Hindlimb muscle (tissue), 1 donor: ENCODE measurements at regions not wholly inside any gene's neighbourhood (a gene's known extent, or its start where the extent isn't known, plus 50 kb on each side); places are given as distances from the start of the nearest gene placed in this dataset.

Source experiments
- DNase-seq: peaks from one replicate; pipeline ENCODE4 v3.0.0-alpha.2; 2013

DNA sequence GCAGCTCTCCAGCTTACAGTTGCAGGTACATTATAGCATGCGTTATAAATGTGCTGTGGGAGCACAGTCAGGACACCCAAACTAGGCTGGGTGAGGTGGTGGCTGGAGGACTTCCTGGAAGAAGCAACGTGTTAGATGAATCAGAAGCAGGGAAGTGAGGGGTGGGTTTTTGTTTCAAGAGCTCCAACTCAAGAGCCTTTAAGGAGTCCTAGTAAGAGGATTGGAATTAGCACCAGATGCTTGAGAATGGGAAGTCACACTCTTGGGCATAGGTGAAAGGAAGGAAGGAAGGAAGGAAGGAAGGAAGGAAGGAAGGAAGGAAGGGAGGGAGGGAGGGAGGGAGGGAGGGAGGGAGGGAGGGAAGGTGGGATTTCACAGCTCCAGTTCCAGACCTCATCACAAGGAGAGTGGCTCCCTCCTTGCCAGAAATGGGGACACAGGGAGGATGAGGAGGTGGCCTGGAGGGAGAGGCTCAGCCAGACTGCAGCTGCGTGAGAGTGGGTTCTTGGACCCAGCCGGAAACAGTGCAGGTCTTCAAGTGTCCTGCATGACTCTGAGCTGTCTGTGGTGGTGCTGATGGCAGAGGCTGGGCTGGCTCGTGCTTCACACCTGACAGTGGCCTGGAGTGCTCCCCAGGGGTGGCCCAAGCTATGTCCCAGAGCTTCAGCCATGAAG lies 115.7 kb upstream of the GSC start:
- DNase-seq = no peak

DNA sequence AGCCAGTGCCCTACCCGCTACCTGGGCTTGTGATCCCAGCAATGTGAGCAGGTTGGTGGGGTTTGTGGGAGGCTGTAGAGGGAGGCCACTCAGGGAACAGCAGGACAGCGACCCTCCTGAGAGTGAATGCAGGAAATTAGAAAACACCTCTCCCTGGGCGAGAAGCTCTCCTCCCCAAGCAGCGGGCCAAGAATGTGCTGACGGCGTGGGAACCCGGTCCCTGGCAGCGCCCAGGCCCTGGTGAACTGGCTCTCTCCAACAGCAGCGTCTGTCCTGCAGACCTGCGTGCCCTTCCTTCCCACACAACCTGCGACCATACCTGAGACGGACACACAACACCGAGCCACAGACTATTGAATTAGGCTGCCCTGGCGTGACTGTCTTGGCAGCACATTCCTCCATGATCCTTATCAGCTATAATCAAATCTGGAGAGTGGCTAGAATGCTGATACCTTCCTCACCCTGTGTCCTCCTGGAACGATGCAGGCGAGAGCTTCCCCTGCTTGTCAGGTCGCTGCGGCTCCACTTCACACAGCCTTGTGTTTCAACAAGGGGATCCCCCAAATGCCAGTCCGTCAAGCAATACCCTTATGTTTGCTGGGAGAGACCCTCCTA lies 114.8 kb upstream of the GSC start:
- DNase-seq = no peak

DNA sequence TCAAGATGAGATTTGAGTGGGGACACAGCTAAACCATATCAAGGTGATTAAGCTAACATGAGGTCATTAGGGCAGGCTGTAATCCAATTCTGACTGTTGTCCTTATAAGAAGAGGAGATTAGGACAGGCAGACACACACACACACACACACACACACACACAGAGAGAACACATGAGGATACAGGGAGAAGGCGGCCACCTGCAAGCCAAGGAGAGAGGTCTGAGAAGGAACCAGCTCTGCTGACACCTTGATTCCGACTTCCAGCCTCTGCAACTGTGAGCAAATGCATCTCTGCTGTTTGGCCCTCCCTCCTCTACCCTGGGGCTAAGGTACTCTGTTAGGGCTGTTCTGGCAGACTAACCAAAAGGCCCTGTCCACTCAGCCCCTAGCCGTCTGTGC lies 112.5 kb upstream of the GSC start:
- DNase-seq = no peak

DNA sequence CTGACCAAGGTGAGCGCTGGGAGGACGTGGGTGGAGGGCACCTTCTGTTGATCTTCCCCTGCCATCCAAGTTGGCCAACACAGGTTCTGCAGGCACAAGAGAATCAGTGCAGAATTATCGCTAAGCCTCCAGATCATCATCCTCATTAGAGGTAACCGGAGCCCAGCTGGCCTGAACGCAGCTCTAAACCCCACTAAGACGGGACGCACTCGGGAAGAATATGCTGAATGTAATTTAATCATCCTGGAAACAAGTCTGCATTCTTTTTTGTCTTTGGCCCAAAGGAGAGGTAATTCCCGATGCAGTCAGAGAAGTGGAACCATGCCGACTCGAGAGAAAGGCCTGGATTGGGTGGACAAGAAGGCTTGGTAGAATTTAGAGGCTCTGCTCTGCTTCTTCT lies 111.0 kb upstream of the GSC start:
- peak; percentile 52 for DNase-seq

DNA sequence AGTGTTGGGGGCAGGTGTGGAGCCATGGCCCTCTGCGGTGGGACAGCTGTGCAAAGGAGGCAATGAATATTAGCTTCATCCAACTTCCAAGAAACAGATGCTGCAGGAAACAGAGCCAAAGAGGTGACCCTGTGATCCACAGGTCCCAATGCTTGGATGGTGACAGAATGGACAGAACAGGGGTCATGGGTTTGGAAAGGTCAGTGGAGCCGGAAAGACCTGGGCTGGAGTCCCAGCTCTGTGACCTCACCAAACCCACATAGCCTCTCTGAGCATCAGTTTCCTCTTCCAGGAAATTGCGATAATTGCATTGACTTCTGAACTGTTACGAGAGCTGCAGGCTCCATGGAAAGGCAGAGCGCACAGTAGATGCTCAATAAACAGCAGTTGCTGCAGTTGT lies 110.2 kb upstream of the GSC start:
- DNase-seq = no peak

DNA sequence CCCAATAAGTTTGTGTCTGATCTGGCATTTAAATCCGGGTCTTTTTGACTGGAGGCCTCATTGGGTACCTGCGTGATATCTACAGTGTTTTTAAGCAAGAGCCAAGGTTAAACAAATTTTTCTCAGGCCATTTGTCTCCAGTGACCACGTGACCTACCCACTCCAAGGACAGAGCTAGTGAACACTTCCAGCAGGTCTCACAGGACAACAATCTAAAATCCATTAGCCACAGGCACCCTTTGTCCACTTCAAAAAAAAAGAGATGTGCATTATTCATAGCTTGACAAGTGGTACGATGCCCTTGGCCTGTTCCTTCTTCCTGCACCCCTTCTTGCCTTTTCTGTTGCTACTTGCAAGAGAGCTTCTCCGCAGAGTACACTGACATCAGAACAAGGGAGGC lies 109.6 kb upstream of the GSC start:
- no peak for DNase-seq

DNA sequence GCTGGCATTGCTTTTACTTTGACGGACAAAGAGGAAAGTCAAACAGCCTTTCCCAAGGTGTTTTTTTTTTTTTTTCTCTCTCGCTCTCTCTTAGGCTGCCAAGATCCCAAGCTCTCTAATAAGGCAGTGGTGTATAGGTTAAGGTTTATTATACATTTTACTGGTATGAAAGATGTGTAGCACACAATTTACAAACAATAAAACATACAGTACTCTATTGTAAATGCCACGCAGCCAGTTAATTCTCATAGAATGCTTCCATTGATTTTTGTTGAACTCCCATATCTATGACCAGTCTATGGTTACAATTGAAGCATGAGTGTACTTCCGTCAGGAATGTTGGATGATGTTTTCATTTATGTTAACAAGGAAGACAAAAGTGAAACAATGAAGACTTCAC lies 106.4 kb upstream of the GSC start:
- DNase-seq = no peak

DNA sequence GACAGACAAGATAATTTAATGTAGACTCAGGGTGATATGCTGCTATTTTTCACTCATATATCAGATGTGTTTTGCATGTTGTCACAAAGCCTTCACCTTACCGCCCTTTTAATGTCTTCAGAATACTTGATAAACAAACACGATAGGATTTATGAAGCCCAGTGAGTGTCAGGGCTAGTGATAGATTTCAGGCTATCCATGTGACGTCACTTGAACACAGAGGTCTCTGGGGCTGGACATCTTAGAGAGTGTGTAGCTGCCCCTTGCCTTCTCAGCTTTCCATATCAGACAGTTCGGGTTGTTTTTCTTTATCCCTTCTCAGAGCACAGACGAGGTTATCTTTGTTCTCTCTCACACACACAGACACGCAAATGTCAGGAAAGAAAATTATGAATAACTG lies 105.3 kb upstream of the GSC start:
- no peak for DNase-seq

DNA sequence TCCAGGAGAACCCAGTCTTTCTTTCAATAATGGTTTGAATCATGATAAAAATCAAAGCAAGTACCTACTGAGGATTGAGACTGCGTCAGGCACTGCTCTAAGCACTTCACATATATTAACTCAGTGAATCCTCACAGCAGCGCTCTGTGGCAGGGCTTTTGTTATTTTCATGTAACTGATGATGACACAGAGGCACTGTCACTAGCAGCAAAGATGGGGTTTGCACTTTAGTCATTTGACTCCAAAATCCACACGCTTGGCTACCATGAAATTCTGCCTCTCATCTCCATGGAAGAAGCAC lies 98.8 kb upstream of the GSC start:
- DNase-seq = no peak

DNA sequence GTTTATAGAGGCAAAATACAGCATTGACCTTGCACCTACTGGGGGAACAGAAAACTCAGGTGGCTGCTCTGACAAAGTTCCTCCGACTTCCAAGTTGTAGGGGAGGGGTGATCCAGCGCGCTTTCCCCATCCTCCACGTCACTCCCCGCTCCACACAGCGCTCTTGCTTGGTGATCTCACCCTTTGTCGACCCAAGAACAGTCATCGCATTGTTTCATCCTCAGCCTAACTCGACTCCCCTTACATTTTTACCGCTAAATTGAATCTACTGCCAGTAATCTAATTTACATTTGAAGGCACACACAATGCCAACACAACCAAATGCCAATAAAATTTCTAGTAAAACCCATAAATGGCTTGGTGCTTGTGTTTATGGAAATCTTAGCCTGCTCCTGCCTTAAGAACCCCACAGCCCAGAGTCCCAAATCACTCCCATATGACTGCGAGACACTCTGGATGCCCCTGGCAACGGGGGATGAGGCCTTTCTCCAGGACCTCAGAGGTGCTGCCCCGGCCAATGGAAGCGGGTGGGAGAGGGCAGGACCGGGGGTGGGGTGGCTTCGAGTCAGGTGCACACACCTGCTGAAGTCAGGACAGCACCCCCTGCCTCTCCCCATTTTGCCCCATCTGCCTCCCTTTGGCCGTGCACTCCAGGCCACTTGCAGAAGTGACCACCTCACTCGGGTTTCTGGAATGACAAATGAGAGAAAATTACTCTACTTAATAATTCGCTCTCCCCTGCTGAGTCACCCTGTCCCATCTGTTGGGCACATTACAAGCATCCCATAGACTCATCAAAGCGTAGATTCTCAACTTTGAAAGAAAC lies 98.2 kb upstream of the GSC start:
- peak; percentile 45 for DNase-seq

DNA sequence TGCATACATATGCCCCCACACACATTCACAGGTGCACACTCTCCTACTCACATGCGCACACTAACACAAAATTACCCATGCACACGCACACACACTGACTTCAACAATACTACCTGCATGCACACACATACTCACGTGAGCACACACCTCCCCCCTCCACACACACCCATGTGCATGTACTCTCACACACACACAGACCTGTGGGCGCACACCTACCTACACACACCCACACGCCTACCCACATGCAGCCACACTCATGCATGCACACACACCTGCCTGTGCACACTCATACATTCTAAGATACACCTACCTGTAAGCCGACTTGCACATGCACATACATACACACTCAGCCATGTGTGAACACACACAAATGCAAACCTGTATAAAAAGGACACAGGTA lies 97.3 kb upstream of the GSC start:
- no peak for DNase-seq

DNA sequence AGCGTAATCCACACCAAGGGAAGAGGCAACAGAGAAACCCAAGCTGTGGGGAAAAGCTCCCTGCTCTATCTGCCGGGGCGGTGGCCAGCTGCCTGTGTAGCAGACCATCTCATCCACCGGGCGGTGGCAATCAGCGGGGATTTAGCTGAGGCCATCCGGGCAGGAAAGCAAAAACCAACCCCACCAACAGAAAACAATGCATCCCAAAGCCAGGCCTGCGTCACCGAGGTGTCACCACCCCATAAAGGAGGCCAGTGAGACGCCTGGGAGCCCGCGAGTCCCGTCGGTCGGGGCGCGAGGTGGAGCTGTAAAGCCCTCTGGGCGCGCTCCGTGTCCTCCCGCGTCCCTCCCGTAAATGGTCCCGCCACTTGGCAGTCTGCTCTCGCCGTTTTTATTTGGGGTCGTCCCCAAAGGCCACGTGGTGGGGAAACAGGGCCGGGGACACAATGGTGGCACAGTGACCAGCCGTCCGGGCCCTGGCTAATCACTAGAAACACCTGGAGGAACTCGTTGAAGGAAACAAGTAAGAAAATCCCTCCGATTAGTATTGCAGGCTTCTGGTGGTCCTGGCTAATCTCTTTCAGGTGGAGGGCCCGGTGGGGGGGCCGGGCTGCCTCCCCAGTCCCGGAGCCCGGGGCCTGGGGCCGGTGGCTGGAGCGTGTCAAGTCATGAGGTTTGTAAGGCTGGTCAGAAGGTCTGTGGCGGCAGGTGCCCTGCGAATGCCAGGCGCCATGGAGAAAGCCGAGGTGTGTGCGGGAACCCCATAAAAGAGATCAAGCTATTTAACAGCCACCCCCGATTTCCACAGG lies 94.7 kb upstream of the GSC start:
- no peak for DNase-seq

DNA sequence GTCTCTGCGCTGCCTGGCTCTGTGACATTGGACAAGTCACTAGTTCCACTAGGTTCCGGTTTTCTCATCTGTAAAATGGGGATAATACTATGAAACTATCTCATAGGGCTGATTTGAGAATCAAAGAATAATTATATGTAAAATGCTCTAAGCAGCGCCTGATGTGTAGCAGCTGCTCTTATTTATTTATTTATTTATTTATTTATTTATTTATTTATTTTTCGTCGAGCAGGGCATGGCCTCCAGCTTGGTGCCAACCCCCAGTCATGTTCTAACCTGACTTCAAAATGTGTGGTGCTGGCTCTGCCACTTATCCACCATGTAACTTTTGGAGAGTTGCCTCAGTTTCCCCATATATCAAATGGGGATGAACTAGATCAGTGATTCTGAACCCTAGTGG lies 93.5 kb upstream of the GSC start:
- no peak for DNase-seq

DNA sequence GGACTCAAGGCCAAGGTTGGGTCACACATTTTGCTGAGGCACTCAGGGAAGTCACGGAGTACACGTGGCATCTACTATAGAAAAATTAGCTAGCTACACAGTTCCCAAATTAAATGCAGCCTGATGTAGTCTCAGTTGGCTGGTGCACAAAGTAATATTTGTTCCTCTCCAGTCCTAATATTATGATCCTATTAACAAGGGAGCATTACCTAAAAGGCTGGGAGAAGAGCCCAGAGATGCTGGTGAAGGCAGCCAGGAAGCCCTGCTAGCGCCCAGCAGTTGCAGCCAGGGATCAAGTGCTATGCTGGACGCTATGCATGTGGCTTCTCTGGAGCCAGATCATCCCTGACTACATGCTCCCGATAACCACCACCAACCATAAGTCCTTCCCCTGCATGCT lies 88.0 kb upstream of the GSC start:
- DNase-seq = no peak

DNA sequence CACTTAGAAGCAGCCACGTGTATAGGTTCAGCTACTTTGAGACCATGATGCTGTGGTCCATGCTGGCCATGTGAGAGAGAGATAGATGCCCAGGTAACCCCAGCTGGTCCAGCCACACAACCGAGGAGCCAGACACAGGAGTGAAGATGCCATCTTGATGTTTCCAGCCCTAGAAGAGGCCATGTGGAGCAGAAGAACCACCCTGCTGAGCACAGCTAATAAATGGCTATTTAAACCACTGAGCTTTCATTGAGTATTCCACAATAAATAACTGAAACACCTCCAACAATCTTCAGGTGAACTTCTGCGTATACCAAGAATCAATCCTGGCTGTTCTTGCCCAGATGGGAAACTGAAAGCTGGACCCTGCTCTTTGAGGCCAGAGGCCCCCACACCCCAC lies 84.0 kb upstream of the GSC start:
- no peak for DNase-seq

DNA sequence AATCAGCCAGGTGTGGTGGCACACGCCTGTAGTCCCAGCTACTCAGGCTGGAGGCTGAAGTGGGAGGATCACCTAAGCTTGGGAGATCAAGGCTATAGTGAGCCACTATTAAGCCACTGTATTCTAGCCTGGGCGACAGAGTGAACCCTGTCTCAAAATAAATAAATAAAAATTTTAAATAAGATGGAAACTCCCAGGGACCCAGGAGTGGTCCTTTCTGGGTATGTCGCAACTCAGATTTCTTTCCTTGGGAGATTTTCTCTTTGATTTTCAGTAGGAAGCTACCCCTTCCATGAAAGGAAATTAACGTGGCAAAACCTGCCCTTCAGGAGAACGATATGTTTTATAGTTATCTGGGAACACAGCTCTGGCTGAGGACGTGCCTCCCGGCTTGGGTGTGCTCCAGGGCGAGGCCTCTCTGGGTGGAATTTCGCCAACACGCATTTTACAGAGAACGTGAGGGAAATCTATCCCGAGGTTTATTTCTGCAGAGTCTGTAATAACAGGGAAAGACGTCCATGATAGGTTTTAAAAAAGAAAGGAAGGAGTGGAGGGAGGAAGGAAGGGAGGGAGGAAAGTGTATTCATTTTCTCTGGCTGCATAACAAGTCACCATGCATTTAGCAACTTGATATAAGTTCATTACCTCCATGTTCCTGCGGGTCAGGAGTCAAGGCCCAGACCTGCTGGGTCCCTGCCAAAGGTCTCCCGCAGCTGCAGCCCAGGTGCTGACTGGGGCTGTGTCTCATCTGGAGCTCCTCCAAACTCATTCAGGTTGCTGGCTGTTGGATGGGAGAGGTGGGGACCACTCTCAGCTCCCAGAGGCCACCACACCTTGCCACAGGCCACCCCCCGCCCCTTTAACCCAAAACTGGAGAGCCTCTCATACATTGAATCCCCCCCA lies 80.6 kb upstream of the GSC start:
- DNase-seq = no peak

DNA sequence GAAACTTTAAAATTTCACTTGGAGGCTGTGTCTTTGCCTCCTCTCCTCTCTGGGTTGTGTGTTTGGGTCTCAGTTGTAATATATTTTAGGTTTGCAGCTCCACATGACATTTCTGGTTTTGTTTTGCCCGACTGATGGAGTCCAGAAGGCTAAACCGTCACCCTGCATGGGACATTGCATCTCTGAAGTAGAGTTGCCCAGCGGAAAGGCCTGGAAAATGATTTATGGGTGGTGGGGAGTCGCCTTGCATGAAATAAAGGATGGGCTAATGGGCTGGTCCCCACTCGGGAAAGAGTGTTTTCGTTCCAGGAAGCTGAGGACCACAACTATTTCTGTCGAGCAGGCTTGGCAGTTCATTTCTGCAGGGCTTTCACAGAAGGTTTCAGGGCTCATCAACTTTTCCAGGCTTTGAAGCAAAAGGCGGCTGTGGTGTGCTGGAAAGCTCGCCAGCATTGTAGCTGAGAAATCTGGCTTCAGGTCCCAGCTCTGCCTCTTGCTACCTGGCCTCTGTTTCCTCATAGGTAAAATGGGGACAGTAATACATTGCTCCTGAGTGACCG lies 74.8 kb upstream of the GSC start:
- DNase-seq = no peak

DNA sequence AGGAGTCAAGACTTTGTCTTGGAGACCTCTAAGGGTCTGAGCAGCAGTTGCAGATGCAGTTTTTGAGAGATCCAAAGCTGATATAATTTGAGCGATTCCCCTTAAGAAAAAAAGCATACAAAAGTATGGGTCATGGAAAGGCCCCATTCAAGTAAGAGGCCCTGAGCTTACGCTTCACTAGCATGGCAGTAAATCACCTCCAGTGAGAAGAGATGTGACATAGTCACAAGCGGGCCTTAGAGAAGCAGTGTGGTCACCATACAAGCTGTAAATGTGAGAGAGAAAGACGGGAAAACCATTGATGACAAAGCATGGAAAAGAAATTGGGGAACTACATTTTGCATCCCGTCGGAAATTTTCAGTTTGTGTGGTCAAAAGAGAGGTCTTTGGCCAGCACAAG lies 70.6 kb upstream of the GSC start:
- no peak for DNase-seq

DNA sequence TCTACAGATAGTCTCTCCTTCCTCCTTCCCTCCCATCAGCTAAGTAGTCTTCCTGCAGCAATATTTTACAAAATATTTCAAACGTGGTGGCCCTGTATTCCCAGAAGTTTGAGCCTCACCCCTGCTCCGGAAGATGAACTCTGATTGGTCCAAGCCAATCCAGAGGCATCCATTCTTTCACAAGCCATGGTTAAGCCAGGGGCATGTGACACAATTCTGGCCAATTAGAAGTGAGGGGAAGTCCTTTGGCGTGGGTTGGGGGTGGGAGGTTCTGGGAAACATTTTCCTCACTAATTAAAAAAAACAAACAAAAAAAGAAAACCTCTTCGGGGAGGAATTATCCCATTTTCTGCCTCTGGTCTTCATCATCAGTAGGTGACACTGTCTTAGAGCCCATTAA lies 69.4 kb upstream of the GSC start:
- DNase-seq = no peak

DNA sequence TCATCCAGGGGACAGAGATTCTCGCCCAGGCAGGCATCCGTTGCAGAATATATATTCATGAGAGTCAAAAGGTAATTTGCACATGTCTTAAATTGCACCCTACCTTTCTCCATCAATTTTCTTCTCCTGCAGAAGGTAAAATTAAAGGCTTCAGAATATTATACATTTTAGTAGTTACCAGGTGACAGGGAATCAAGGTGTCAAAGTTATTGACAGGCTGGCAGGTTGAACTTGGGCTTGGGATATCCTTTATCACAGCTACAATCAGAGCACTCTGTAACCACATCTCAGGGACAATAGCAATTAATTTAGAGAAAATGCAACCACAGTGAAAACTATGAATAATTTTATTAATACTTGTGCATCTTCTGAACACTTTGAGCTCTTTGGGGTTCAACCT lies 66.9 kb upstream of the GSC start:
- no peak for DNase-seq

DNA sequence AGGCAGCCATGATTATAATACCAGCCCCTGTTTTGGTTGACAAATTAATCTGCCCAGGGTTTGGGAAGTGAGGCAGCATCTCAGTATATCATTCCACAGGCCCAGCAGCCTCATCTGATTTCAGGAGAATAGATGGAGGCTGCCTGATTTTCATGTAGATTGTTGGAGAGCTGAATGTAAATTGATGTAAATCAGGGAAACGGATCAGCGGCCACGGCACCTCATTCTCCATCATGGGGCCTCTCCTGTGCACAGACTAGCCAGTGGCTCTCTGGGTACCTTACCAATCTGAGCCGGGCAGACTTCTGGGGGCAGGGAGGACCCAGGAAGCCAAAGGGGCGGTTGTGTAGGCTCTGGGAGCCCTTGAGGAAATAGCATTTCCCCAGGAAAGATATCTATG lies 63.7 kb upstream of the GSC start:
- DNase-seq = no peak

DNA sequence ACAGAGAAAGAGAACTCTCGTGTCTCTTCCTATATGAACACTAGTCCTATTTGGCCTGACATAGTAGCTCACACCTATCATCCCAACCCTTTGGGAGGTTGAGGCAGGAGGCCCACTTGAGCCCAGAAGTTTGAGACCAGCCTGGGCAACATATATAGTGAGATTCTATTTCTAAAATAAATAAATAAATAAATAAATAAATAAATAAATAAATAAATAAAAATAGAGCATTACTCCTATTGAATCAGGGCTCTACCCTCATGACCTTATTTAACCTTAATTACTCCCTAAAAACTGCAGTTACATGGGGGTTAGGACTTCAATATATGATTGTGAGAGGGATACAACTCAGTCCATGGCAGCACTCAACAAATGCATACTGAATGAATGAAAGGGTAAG lies 61.2 kb upstream of the GSC start:
- DNase-seq = no peak
